GM12872 (cell line): ENCODE measurements at regions not wholly inside any gene's neighbourhood (a gene's known extent, or its start where the extent isn't known, plus 50 kb on each side); places are given as distances from the start of the nearest gene placed in this dataset.

ENCODE experiments used
- TF ChIP-seq, protein P1 (sequence below): IDR thresholded peaks from 3 replicates; pipeline ENCODE4 v1.5.1; 2011; ENCODE audit warnings: low read depth, mild to moderate bottlenecking, low read length, moderate library complexity; ENCODE audit not compliant: insufficient read depth

DNA sequence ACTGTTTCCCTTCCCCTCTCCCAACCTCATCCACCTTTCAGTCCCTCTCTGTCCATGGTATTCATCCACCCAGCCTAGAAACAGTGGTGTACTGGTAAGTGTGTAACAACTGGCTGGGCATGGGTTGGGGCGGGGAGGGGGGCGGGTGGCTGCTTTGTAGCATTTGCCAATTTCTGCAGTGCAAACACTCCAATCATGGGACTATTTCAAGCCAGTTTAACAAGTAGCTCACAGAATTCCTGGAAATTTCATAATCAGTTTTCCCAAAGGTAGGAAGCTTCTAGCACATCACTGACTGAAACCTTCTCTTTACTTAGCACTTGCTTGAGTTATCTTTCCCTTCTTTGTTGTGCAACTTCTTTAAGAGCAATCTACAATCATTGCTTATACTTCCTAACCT, 100.8 kb upstream of the WASF3 start:
- TF ChIP-seq, protein P1, sequence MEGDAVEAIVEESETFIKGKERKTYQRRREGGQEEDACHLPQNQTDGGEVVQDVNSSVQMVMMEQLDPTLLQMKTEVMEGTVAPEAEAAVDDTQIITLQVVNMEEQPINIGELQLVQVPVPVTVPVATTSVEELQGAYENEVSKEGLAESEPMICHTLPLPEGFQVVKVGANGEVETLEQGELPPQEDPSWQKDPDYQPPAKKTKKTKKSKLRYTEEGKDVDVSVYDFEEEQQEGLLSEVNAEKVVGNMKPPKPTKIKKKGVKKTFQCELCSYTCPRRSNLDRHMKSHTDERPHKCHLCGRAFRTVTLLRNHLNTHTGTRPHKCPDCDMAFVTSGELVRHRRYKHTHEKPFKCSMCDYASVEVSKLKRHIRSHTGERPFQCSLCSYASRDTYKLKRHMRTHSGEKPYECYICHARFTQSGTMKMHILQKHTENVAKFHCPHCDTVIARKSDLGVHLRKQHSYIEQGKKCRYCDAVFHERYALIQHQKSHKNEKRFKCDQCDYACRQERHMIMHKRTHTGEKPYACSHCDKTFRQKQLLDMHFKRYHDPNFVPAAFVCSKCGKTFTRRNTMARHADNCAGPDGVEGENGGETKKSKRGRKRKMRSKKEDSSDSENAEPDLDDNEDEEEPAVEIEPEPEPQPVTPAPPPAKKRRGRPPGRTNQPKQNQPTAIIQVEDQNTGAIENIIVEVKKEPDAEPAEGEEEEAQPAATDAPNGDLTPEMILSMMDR: no peak

DNA sequence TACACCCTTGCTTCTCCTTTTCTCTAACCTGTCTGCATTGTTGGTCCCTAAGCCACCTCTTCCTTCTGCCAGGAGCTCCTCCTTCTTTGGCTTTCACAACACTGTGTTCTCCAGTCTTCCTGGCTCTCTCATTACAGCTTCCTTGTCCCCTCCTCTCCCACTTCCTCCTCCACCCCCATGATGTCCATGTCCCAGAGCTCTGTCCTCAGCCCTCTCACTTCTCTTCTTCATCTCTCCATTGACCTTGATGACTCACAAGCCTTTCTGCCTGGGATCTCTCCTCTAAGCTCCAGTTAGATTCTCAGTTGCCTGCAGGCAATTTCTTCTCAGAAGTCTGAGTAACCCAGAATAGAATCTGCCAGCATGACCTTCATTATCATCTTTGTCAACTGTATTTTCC, 100.3 kb upstream of the WASF3 start:
- TF ChIP-seq, protein P1: no peak

DNA sequence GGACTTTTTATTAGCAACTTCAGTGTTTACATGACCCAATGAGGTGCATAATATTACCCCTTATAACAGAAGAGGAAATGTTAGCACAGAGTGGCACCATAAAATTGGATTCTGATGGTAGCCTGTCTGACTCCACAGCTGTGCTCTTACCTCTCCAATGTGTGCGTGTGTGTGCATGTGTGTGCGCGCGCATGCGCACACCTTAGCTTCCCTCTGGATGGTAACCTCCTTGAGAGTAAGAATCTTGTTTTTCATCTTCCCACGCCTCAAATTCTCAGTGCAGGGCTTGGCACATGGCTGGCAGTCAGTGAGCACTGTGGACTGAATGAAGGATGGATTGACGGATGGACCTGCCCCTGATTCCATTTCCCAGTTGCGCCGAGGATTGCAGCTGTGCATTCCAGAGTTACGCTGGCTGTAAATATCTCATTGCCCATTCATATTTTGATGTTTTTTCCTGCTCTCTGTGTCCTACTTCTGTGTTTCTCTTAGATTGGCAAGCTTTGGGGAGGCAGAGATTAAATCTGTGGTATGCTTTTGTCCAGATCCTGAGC, 99.2 kb upstream of the WASF3 start:
- TF ChIP-seq, protein P1: no peak

DNA sequence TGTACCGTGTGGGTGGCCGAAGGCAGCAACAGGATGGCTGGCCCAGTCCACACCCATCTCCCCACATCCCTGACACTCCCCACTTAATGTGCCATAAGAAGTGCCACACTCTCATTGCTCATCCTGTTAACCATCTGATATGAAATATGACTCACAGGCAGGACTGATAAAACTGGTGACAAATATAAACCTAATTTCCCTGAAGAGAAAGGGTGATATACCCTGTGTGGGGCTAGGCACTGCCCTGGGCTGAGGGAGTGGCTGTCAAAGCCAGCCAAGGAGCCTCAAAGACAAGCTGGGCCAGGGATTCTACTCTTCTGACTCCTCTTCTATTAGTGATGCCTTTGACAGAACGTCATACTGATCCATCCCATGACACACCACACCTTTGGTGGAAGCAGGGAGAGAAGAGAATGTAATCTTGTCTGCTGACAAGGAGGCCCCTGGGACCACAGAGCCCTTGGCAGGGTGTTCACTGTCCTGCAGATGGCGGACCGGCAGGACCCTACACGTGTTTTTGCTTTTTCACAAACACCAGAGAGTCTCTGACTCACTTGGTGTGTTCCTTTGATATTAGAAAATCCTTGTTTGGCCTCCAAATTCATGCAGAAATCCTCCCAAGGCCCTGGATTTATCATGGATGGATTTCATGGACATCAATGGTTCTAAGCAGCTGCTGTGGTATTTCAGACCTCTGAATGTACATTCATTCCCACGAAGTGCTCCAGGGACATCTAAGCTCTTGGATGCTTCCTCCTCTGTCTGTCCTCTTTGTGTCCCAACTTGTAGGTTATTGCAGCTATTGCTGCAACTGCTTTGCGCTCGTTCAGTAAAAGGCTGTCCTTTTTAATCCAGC, 98.0 kb upstream of the WASF3 start:
- TF ChIP-seq, protein P1: no peak

DNA sequence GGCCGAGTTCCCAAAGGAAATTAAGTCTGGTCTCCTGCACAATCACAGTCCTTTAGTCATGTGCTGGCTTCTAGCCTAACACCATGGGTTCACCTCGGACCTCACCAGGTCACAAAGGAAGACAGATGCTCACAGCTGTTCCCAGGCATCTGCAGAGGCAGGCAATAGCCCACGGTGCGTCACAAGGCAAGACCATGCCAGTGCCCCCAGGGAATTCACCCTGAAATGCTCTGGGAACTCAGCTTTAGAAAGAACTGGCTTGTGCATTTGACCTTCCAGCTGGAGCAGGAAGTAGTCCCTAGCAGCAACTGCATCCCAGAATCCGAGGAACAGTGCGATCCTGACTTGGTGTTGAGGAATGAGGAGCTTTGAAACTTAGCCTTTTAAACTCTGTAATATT, 96.8 kb upstream of the WASF3 start:
- TF ChIP-seq, protein P1: no peak

DNA sequence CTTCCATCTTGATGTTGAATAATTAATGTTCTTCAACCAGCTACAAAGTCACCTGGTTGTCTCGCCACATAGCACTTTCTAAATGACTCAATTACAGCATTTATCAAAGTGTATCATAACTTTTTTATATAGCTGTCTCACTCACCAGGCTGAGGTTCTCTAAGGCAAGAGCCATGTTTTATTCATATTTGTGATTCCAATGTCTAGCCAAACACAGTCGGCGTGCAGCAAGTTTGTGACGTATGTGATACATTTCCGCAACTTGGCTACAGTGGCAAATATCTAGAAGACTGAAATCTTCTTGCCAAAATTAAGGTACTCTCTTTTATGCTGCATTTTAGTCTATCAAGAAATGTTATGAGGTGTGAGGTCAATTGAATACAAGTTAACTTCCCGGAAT, 94.2 kb upstream of the WASF3 start:
- TF ChIP-seq, protein P1: no peak

DNA sequence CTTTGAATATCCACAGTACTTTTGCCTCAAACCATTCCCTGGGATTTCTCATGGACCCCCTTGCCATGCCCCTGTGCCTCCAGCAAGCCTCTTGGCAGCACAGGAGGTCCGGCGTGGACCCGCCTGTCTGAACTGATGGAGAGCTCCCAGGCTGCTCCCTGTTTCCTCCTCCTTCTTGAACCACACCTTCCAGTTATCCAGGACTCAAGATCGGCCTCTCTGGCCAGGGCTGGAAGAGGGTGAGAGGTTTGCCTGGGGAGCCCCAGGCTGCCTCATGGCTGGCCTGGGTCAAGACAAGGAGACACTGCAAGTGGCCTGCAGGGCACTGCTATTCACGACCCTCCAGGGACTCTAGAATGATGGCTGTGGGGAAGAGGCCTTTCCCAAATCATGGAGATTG, 93.6 kb upstream of the WASF3 start:
- TF ChIP-seq, protein P1: no peak
